ENCODE measurements at regions not wholly inside any gene's neighbourhood (a gene's known extent, or its start where the extent isn't known, plus 50 kb on each side); places are given as distances from the start of the nearest gene placed in this dataset.

DNA sequence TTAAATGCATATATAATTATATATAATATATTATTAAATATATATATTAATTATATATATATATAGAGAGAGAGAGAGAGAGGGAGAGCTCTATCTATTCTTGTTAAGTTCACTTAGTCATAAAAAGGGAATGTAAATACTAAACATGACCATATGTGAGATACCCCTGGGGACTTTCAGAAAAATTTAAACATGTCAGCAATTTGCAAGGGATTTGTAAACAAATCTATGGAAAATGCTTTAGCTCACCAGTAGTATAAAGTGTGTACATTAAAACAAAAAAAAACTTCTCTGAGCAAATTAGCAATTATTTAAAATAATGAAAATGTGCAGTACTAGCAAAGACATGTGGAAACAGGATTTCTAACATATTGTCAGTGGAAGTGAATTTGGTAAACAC, 1755.5 kb downstream of the PCDH19 start:
- H3K4me1 ChIP-seq = no peaks in the 10 kb centered on the region
- TF ChIP-seq POLR2AphosphoS5 (IDR thresholded peaks at IDR 0.05) (no peak), EP300 (IDR thresholded peaks at IDR 0.05) (no peak), CTCF (IDR thresholded peaks at IDR 0.05) (no peak), POLR2A (IDR thresholded peaks at IDR 0.05) (no peak)
- no peak for DNase-seq (ENCODE audit: low spot score in 2 of 2)
- H3K36me3 ChIP-seq = no peaks in the 10 kb centered on the region
- no peaks in the 10 kb centered on the region for H3K27me3 ChIP-seq
- H3K4me3 ChIP-seq = no peak overlapping the region
- H3K9me3 ChIP-seq = no peaks in the 10 kb centered on the region
- no peak overlapping the region for H3K27ac ChIP-seq

Data from suprapubic skin (tissue), 4 donors.